IMR-90 (cell line): ENCODE measurements at regions not wholly inside any gene's neighbourhood (a gene's known extent, or its start where the extent isn't known, plus 50 kb on each side); places are given as distances from the start of the nearest gene placed in this dataset.

ENCODE experiments used
- ATAC-seq: fragments of 200-7000 bp; cut with Tn5 transposase; 2 replicates; pipeline ENCODE4 v1.9.1; 2020; ENCODE audit warnings: low read depth, mild to moderate bottlenecking, moderate library complexity
- BruUV-seq: library from RNA; stranded (reverse); fragments of 400-500 nt; replicated peaks from 2 replicates; lab custom pipeline; 2021; lab: Mats Ljungman, UMichigan
- CTCF ChIA-PET: fragments of 300-600 bp; formaldehyde crosslinking; extraction: SDS; loops from one replicate; lab custom pipeline; 2021; ENCODE audit warnings: antibody characterized with exemption; lab: Yijun Ruan, JAX
- POLR2A ChIA-PET: fragments of 300-600 bp; sonication (Branson Sonifier 250); formaldehyde crosslinking; loops from one replicate; lab custom pipeline; 2022; ENCODE audit warnings: antibody characterized with exemption; ENCODE audit not compliant: unreplicated experiment; lab: Charles Lee
- DNase-seq: peaks from one replicate; pipeline ENCODE4 v3.0.0; 2013
- H2AFZ ChIP-seq: replicated peaks from 2 replicates; pipeline ENCODE3; 2013; ENCODE audit warnings: low read length, mild to moderate bottlenecking; ENCODE audit not compliant: poor library complexity
- H2AK5ac ChIP-seq: 2 replicates; pipeline ENCODE4 v1.6.1; 2013; ENCODE audit warnings: low read depth, low read length, inconsistent platforms
- H2AK9ac ChIP-seq: replicated peaks from 2 replicates; pipeline ENCODE3; 2013; ENCODE audit warnings: mild to moderate bottlenecking, low read depth, low read length, moderate library complexity; ENCODE audit not compliant: poor library complexity
- H2BK120ac ChIP-seq: 2 replicates; pipeline ENCODE4 v1.6.1; 2013; ENCODE audit warnings: low read depth, low read length, inconsistent platforms
- H2BK15ac ChIP-seq: 3 replicates; pipeline ENCODE4 v1.6.1; 2013; ENCODE audit warnings: low read depth, low read length, inconsistent platforms
- H2BK20ac ChIP-seq: 2 replicates; pipeline ENCODE4 v1.6.1; 2013; ENCODE audit warnings: low read depth, mild to moderate bottlenecking, inconsistent platforms, low read length, moderate library complexity
- H2BK5ac ChIP-seq: 2 replicates; pipeline ENCODE4 v1.6.1; 2013; ENCODE audit warnings: mild to moderate bottlenecking, low read depth, low read length, inconsistent platforms; ENCODE audit not compliant: poor library complexity, severe bottlenecking
- H3K14ac ChIP-seq: replicated peaks from 2 replicates; pipeline ENCODE4 v1.6.1; 2013; ENCODE audit warnings: low read depth, low read length, inconsistent platforms
- H3K18ac ChIP-seq: 2 replicates; pipeline ENCODE4 v1.6.1; 2013; ENCODE audit warnings: low read depth, low read length, control low read depth
- H3K23ac ChIP-seq: 2 replicates; pipeline ENCODE4 v1.6.1; 2013; ENCODE audit warnings: low read depth, low read length, inconsistent platforms
- H3K27ac ChIP-seq: 2 replicates; pipeline ENCODE4 v1.5.1; 2013; ENCODE audit warnings: mild to moderate bottlenecking, control low read depth, low read length; ENCODE audit not compliant: insufficient read depth
- H3K27me3 ChIP-seq: 2 replicates; pipeline ENCODE4 v1.6.1; 2013; ENCODE audit warnings: low read length; ENCODE audit not compliant: control insufficient read depth, insufficient read depth
- H3K36me3 ChIP-seq: 2 replicates; pipeline ENCODE4 v1.6.1; 2013; ENCODE audit warnings: low read length, mixed read lengths; ENCODE audit not compliant: control insufficient read depth, insufficient read depth
- H3K4ac ChIP-seq: 2 replicates; pipeline ENCODE4 v1.6.1; 2013; ENCODE audit warnings: low read depth, low read length, inconsistent platforms
- H3K4me1 ChIP-seq: 2 replicates; pipeline ENCODE4 v1.6.1; 2013; ENCODE audit warnings: low read length, mixed read lengths; ENCODE audit not compliant: control insufficient read depth, insufficient read depth
- H3K4me2 ChIP-seq: 2 replicates; pipeline ENCODE4 v1.6.1; 2013; ENCODE audit warnings: low read depth, mild to moderate bottlenecking, control low read depth, low read length, moderate library complexity
- H3K4me3 ChIP-seq: 2 replicates; pipeline ENCODE4 v1.5.1; 2013; ENCODE audit warnings: low read depth, mild to moderate bottlenecking, control low read depth, low read length, moderate library complexity; ENCODE audit not compliant: insufficient read depth
- H3K56ac ChIP-seq: 2 replicates; pipeline ENCODE4 v1.6.1; 2013; ENCODE audit warnings: low read length, inconsistent platforms; ENCODE audit not compliant: insufficient read depth; ENCODE audit errors: extremely low read depth
- H3K79me1 ChIP-seq, 2 experiments: 2 replicates each; pipeline ENCODE4 v1.6.1; 2013; ENCODE audit warnings: low read length in 2 of 2, inconsistent platforms in 1 of 2, low read depth in 1 of 2
- H3K9ac ChIP-seq: 2 replicates; pipeline ENCODE4 v1.6.1; 2013; ENCODE audit warnings: low read depth, low read length, control low read depth
- H3K9me1 ChIP-seq: 2 replicates; pipeline ENCODE4 v1.6.1; 2013; ENCODE audit warnings: low read length, inconsistent platforms; ENCODE audit not compliant: insufficient read depth
- H3K9me3 ChIP-seq: 2 replicates; pipeline ENCODE4 v1.6.1; 2013; ENCODE audit warnings: low read length; ENCODE audit not compliant: control insufficient read depth, insufficient read depth
- H4K20me1 ChIP-seq: 2 replicates; pipeline ENCODE4 v1.6.1; 2013; ENCODE audit warnings: low read length, inconsistent platforms; ENCODE audit not compliant: insufficient read depth
- H4K5ac ChIP-seq: 2 replicates; pipeline ENCODE4 v1.6.1; 2013; ENCODE audit warnings: mild to moderate bottlenecking, low read depth, low read length, control low read depth
- H4K8ac ChIP-seq, 2 experiments: 2 replicates each; pipeline ENCODE4 v1.6.1; 2013; ENCODE audit warnings: low read depth in 2 of 2, low read length in 2 of 2, control low read depth in 1 of 2, inconsistent platforms in 1 of 2
- H4K91ac ChIP-seq: 2 replicates; pipeline ENCODE4 v1.6.1; 2013; ENCODE audit warnings: low read depth, low read length, inconsistent platforms; ENCODE audit not compliant: insufficient read depth
- ELK1 ChIP-seq: fragments of 150-350 bp; IDR thresholded peaks from 2 replicates; pipeline ENCODE4 v1.6.1; 2016; ENCODE audit warnings: low read depth, mild to moderate bottlenecking, low read length, moderate library complexity, borderline replicate concordance
- RCOR1 ChIP-seq: IDR thresholded peaks from 2 replicates; pipeline ENCODE4 v1.6.1; 2012; ENCODE audit warnings: mild to moderate bottlenecking, low read length, improper control_type of control experiment; ENCODE audit not compliant: insufficient replicate concordance
- WGBS, 2 experiments: methylation state at CpG; one replicate each; pipeline versions ENCODE4 v1.1.5 to v1.1.7; 2013; ENCODE audit warnings: missing lambda C conversion rate in 2 of 2; ENCODE audit not compliant: insufficient read length in 1 of 2; ENCODE audit errors: extremely low coverage in 2 of 2; 5-methylcytosine and 5-hydroxymethylcytosine counted together
- dilution Hi-C: fragments of 300-500 bp; cut with HindIII; formaldehyde crosslinking; loops from one replicate; pipeline ENCODE4 v1.14.3; 2018; ENCODE audit warnings: low sequenced_read_pairs; ENCODE audit not compliant: unreplicated experiment
- in situ Hi-C: fragments of 300-500 bp; cut with MboI; formaldehyde crosslinking; loops from 3 replicates; pipeline ENCODE4 v1.14.3; 2019; ENCODE audit warnings: low sequenced_read_pairs, inconsistent platforms, mixed read lengths
- intact Hi-C: fragments of 100-400 bp; cut with micrococcal nuclease; formaldehyde crosslinking; loops from 2 replicates; pipeline ENCODE4 v1.10.0; 2022

GRCh38 chr13:106916329-106916976 is 348.5 kb upstream of the ARGLU1 start:
- CTCF ChIA-PET, result no interaction called here
- H3K27ac ChIP-seq, result no peak overlapping the region

More at GRCh38 chr13:106916329-106916976, 348.5 kb upstream of the ARGLU1 start:
- no peak overlapping the region for H3K56ac ChIP-seq
- intact Hi-C loops (loop anchor here (5.0 kb wide), 1 partner anchor 349 kb away; the partner anchor contains the start of gene ARGLU1), dilution Hi-C loops (no loop called here), in situ Hi-C loops (loop anchor here (25.0 kb wide), 1 partner anchor 196 kb away; no protein-coding TSS in a partner anchor)
- H2BK20ac ChIP-seq, result no peak overlapping the region
- no peak overlapping the region for H3K4me2 ChIP-seq
- 100% methylated on average over 1 of the region's 15 CpGs; no CpG with 5 or more reads in 1 of the 2 experiments for WGBS, 2 experiments
- H2BK5ac ChIP-seq, result no peak overlapping the region
- H3K14ac ChIP-seq, result no peak overlapping the region
- H2AFZ ChIP-seq, result no peak overlapping the region
- no peak overlapping the region for H3K4ac ChIP-seq
- no peak overlapping the region for H3K4me3 ChIP-seq
- H4K8ac ChIP-seq, result no peak overlapping the region
- H4K5ac ChIP-seq, result no peak overlapping the region
- H3K18ac ChIP-seq, result no peak overlapping the region
- no peaks in the 10 kb centered on the region for H3K9me1 ChIP-seq
- no peaks in the 10 kb centered on the region for H3K36me3 ChIP-seq
- ATAC-seq (no peak), DNase-seq (no peak)
- H3K4me1 ChIP-seq, result no peaks in the 10 kb centered on the region
- no peak overlapping the region for H2BK15ac ChIP-seq
- no peak overlapping the region for H2AK9ac ChIP-seq
- H3K23ac ChIP-seq, result no peak overlapping the region
- H3K9ac ChIP-seq, result no peak overlapping the region
- TF ChIP-seq RCOR1 (no peak), ELK1 (no peak)
- H2AK5ac ChIP-seq, result no peak overlapping the region
- H3K9me3 ChIP-seq, result no peaks in the 10 kb centered on the region
- POLR2A ChIA-PET, result no interaction called here
- H4K91ac ChIP-seq, result no peak overlapping the region
- BruUV-seq, result no TSS peak
- H2BK120ac ChIP-seq, result no peak overlapping the region
- no peaks in the 10 kb centered on the region for H4K20me1 ChIP-seq
- no peaks in the 10 kb centered on the region; the same call in none of the 2 replicates for H3K27me3 ChIP-seq
- H3K79me1 ChIP-seq, result no peaks in the 10 kb centered on the region
